ENCODE measurements at regions not wholly inside any gene's neighbourhood (a gene's known extent, or its start where the extent isn't known, plus 50 kb on each side); places are given as distances from the start of the nearest gene placed in this dataset.

DNA sequence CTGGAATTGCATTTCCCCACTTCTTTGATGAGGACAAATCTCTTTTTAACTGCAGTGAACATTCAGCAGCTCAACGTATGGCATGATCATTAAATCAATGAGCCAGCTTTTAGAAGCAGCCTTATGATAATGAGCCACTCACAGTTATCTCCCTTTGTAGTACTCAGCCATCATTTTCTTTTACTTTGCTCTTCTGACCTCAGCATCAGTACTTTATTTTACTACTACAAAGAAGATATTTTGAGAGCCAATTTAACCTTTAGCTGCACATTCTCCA, 250.0 kb upstream of the CLEC14A start:
- no peak for TF ChIP-seq CTCF (IDR thresholded peaks at IDR 0.05 in 2 of 3, conservative IDR thresholded peaks at IDR 0.05 in 1 of 3; ENCODE audit: borderline replicate concordance in 1 of 3, insufficient read depth in 1 of 3, low read depth in 2 of 3, low read length in 2 of 3)
- TF ChIP-seq EZH2phosphoT487 (IDR thresholded peaks at IDR 0.05; ENCODE audit: borderline replicate concordance): no peak
- TF ChIP-seq POLR2AphosphoS5 (IDR thresholded peaks at IDR 0.05; ENCODE audit: low read depth, low read length): no peak
- TF ChIP-seq, protein P1, sequence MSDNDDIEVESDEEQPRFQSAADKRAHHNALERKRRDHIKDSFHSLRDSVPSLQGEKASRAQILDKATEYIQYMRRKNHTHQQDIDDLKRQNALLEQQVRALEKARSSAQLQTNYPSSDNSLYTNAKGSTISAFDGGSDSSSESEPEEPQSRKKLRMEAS (IDR thresholded peaks at IDR 0.05): no peak
- TF ChIP-seq RAD21 (IDR thresholded peaks at IDR 0.05; ENCODE audit: low read depth): no peak
- TF ChIP-seq, protein P2, sequence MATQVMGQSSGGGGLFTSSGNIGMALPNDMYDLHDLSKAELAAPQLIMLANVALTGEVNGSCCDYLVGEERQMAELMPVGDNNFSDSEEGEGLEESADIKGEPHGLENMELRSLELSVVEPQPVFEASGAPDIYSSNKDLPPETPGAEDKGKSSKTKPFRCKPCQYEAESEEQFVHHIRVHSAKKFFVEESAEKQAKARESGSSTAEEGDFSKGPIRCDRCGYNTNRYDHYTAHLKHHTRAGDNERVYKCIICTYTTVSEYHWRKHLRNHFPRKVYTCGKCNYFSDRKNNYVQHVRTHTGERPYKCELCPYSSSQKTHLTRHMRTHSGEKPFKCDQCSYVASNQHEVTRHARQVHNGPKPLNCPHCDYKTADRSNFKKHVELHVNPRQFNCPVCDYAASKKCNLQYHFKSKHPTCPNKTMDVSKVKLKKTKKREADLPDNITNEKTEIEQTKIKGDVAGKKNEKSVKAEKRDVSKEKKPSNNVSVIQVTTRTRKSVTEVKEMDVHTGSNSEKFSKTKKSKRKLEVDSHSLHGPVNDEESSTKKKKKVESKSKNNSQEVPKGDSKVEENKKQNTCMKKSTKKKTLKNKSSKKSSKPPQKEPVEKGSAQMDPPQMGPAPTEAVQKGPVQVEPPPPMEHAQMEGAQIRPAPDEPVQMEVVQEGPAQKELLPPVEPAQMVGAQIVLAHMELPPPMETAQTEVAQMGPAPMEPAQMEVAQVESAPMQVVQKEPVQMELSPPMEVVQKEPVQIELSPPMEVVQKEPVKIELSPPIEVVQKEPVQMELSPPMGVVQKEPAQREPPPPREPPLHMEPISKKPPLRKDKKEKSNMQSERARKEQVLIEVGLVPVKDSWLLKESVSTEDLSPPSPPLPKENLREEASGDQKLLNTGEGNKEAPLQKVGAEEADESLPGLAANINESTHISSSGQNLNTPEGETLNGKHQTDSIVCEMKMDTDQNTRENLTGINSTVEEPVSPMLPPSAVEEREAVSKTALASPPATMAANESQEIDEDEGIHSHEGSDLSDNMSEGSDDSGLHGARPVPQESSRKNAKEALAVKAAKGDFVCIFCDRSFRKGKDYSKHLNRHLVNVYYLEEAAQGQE (IDR thresholded peaks at IDR 0.05; ENCODE audit: low read depth): no peak
- TF ChIP-seq, protein P3, sequence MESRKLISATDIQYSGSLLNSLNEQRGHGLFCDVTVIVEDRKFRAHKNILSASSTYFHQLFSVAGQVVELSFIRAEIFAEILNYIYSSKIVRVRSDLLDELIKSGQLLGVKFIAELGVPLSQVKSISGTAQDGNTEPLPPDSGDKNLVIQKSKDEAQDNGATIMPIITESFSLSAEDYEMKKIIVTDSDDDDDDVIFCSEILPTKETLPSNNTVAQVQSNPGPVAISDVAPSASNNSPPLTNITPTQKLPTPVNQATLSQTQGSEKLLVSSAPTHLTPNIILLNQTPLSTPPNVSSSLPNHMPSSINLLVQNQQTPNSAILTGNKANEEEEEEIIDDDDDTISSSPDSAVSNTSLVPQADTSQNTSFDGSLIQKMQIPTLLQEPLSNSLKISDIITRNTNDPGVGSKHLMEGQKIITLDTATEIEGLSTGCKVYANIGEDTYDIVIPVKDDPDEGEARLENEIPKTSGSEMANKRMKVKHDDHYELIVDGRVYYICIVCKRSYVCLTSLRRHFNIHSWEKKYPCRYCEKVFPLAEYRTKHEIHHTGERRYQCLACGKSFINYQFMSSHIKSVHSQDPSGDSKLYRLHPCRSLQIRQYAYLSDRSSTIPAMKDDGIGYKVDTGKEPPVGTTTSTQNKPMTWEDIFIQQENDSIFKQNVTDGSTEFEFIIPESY (IDR thresholded peaks at IDR 0.05; ENCODE audit: extremely low read depth, insufficient replicate concordance, low read length): no peak
- no peak for TF ChIP-seq EZH2 (IDR thresholded peaks at IDR 0.05)
- TF ChIP-seq POLR2A (IDR thresholded peaks at IDR 0.05; ENCODE audit: borderline replicate concordance, extremely low read depth, insufficient read depth, insufficient read length): no peak

Data from HCT116 (cell line).